ENCODE measurements at regions not wholly inside any gene's neighbourhood (a gene's known extent, or its start where the extent isn't known, plus 50 kb on each side); places are given as distances from the start of the nearest gene placed in this dataset.

DNA sequence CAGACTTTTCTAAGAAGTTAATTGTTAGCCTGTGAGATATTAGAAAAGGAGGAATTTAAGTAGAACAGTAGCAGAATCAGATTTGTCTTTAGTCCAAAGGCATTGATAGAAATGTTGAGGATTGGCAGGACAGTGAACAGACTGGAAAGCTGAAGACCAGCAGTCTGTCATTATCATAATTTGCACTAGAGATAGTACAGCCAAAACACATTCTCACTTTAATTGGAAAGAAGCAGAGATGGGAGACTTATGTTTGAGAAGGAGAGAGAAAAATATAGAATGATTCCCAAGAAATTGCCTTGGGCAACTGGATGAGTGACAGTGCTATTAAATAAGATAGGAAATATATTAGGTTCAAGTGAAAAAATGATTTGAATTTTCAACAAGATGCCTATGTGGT, 755.5 kb downstream of the SLITRK5 start:
- TF ChIP-seq EZH2phosphoT487 (IDR thresholded peaks at IDR 0.05; ENCODE audit: low read depth, severe bottlenecking, unreplicated experiment) (no peak), EZH2 (IDR thresholded peaks at IDR 0.05; ENCODE audit: borderline replicate concordance) (no peak)
- TF ChIP-seq, protein P1, sequence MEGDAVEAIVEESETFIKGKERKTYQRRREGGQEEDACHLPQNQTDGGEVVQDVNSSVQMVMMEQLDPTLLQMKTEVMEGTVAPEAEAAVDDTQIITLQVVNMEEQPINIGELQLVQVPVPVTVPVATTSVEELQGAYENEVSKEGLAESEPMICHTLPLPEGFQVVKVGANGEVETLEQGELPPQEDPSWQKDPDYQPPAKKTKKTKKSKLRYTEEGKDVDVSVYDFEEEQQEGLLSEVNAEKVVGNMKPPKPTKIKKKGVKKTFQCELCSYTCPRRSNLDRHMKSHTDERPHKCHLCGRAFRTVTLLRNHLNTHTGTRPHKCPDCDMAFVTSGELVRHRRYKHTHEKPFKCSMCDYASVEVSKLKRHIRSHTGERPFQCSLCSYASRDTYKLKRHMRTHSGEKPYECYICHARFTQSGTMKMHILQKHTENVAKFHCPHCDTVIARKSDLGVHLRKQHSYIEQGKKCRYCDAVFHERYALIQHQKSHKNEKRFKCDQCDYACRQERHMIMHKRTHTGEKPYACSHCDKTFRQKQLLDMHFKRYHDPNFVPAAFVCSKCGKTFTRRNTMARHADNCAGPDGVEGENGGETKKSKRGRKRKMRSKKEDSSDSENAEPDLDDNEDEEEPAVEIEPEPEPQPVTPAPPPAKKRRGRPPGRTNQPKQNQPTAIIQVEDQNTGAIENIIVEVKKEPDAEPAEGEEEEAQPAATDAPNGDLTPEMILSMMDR (IDR thresholded peaks at IDR 0.05; ENCODE audit: poor library complexity) = no peak
- no peaks in the 10 kb centered on the region for H3K9me2 ChIP-seq (replicated peaks; ENCODE audit: insufficient read depth)
- H2AFZ ChIP-seq = no peak overlapping the region

DNA sequence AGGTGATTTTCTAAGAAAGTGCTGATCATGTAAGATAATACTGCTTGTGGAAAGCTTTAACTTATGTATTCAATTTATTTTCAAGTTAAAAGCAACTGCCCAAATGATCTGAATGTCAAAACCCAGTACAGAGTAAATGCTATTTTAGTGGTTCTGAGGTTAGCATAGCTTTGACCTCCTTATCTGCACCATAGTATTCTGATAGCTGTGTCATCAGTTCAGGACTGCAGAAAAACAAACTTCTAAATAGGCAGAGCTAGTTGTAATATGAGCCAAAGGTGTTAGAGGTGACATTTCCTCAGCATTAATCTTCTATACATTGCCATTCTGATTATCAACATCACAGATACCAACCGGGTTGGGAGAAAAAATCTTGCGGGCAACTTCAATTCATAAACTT, 758.7 kb downstream of the SLITRK5 start:
- Histone ChIP-seq H3K4me1 (ENCODE audit: insufficient read depth) (no peaks in the 10 kb centered on the region), H3K4me3 (no peak overlapping the region), H2AFZ (no peak overlapping the region), H3K36me3 (replicated peaks; ENCODE audit: insufficient read depth, low read depth) (no peaks in the 10 kb centered on the region), H3K79me2 (no peaks in the 10 kb centered on the region), H4K20me1 (ENCODE audit: insufficient read depth, poor library complexity, severe bottlenecking) (no peaks in the 10 kb centered on the region), H3K27ac (no peak overlapping the region), H3K9me2 (replicated peaks; ENCODE audit: insufficient read depth) (no peaks in the 10 kb centered on the region), H3K9me3 (ENCODE audit: low read depth) (no peaks in the 10 kb centered on the region), H3K4me2 (no peak overlapping the region), H3K27me3 (no peaks in the 10 kb centered on the region)
- no peak for TF ChIP-seq EZH2 (IDR thresholded peaks at IDR 0.05; ENCODE audit: borderline replicate concordance)
- TF ChIP-seq, protein P1 (IDR thresholded peaks at IDR 0.05; ENCODE audit: poor library complexity) = no peak
- TF ChIP-seq EZH2phosphoT487 (IDR thresholded peaks at IDR 0.05; ENCODE audit: low read depth, severe bottlenecking, unreplicated experiment) = no peak
- no peak for DNase-seq (ENCODE audit: low spot score)
- WGBS (ENCODE audit: low lambda C conversion rate, missing lambda C conversion rate) = 76% methylated on average over 2 of the region's 2 CpGs

More for the DNA sequence above, 755.5 kb downstream of the SLITRK5 start:
- H3K9me3 ChIP-seq (ENCODE audit: low read depth) = no peaks in the 10 kb centered on the region
- H3K36me3 ChIP-seq (replicated peaks; ENCODE audit: insufficient read depth, low read depth) = no peaks in the 10 kb centered on the region
- no peaks in the 10 kb centered on the region for H3K4me1 ChIP-seq (ENCODE audit: insufficient read depth)
- no peak overlapping the region for H3K4me3 ChIP-seq
- H3K4me2 ChIP-seq = no peak overlapping the region
- H3K27me3 ChIP-seq = no peaks in the 10 kb centered on the region
- H3K79me2 ChIP-seq = no peaks in the 10 kb centered on the region
- DNase-seq (ENCODE audit: low spot score) = no peak
- no peaks in the 10 kb centered on the region for H4K20me1 ChIP-seq (ENCODE audit: insufficient read depth, poor library complexity, severe bottlenecking)
- H3K27ac ChIP-seq = no peak overlapping the region

DNA sequence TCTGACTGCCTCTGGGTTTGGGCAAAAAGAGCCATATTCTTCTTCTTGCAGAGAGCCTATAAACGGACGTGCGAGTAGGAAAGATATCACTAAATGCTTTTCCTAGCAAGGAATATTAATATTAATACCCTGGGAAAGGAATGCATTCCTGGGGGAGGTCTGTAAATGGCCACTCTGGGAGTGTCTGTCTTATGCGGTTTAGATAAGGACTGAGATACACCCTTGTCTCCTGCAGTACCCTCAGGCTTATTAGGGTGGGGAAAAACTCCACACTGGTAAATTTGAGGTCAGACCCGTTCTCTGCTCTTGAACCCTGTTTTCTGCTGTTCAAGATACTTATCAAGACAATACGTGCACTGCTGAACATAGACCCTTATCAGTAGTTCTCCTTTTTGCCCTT, 763.8 kb downstream of the SLITRK5 start:
- no peak overlapping the region for H2AFZ ChIP-seq
- no peaks in the 10 kb centered on the region for H3K9me2 ChIP-seq (replicated peaks; ENCODE audit: insufficient read depth)
- H3K4me1 ChIP-seq (ENCODE audit: insufficient read depth) = no peaks in the 10 kb centered on the region
- H3K27ac ChIP-seq = no peak overlapping the region
- H4K20me1 ChIP-seq (ENCODE audit: insufficient read depth, poor library complexity, severe bottlenecking) = no peaks in the 10 kb centered on the region
- no peak overlapping the region for H3K4me3 ChIP-seq
- H3K27me3 ChIP-seq = no peaks in the 10 kb centered on the region
- H3K36me3 ChIP-seq (replicated peaks; ENCODE audit: insufficient read depth, low read depth) = no peaks in the 10 kb centered on the region
- H3K79me2 ChIP-seq = no peaks in the 10 kb centered on the region
- H3K4me2 ChIP-seq = no peak overlapping the region
- DNase-seq (ENCODE audit: low spot score) = no peak
- 88% methylated on average over 6 of the region's 6 CpGs for WGBS (ENCODE audit: low lambda C conversion rate, missing lambda C conversion rate)
- H3K9me3 ChIP-seq (ENCODE audit: low read depth) = no peaks in the 10 kb centered on the region
- TF ChIP-seq EZH2phosphoT487 (IDR thresholded peaks at IDR 0.05; ENCODE audit: low read depth, severe bottlenecking, unreplicated experiment) (no peak), EZH2 (IDR thresholded peaks at IDR 0.05; ENCODE audit: borderline replicate concordance) (no peak)
- TF ChIP-seq, protein P1 (IDR thresholded peaks at IDR 0.05; ENCODE audit: poor library complexity) = no peak

DNA sequence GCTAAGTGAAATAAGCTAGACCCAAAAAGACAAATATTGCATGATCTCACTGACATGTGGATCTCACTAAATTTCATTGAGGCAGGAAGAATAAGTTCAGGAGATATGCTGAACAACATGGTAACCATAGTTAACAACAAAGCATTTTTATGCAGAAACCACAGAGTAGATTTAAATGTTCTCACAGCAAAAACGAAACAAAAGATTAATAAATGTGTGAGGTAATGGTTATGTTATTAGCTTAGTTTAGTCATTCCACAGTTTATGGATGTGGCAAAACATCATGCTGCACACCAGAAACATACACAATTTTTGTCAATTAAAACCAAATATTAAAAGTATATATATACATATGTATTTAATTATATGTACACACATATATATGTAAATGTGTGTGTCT, 765.8 kb downstream of the SLITRK5 start:
- Histone ChIP-seq H3K4me1 (ENCODE audit: insufficient read depth) (no peaks in the 10 kb centered on the region), H3K79me2 (no peaks in the 10 kb centered on the region), H3K4me3 (no peak overlapping the region), H3K9me2 (replicated peaks; ENCODE audit: insufficient read depth) (no peaks in the 10 kb centered on the region), H3K36me3 (replicated peaks; ENCODE audit: insufficient read depth, low read depth) (no peaks in the 10 kb centered on the region), H2AFZ (no peak overlapping the region), H4K20me1 (ENCODE audit: insufficient read depth, poor library complexity, severe bottlenecking) (no peaks in the 10 kb centered on the region), H3K27me3 (no peaks in the 10 kb centered on the region), H3K4me2 (no peak overlapping the region), H3K9me3 (ENCODE audit: low read depth) (no peaks in the 10 kb centered on the region), H3K27ac (no peak overlapping the region)
- TF ChIP-seq EZH2 (IDR thresholded peaks at IDR 0.05; ENCODE audit: borderline replicate concordance) (no peak), EZH2phosphoT487 (IDR thresholded peaks at IDR 0.05; ENCODE audit: low read depth, severe bottlenecking, unreplicated experiment) (no peak)
- TF ChIP-seq, protein P1 (IDR thresholded peaks at IDR 0.05; ENCODE audit: poor library complexity) = no peak
- DNase-seq (ENCODE audit: low spot score) = no peak
- 85% methylated on average over 1 of the region's 1 CpG for WGBS (ENCODE audit: low lambda C conversion rate, missing lambda C conversion rate)
